HG02571 (cell line): ENCODE measurements at regions not wholly inside any gene's neighbourhood (a gene's known extent, or its start where the extent isn't known, plus 50 kb on each side); places are given as distances from the start of the nearest gene placed in this dataset.

Experiments used
- ATAC-seq: cut with Tn5 transposase; IDR thresholded peaks from one replicate; pipeline ENCODE4 v1.9.1; 2021; ENCODE audit warnings: mild to moderate bottlenecking, moderate library complexity; ENCODE audit not compliant: unreplicated experiment

DNA sequence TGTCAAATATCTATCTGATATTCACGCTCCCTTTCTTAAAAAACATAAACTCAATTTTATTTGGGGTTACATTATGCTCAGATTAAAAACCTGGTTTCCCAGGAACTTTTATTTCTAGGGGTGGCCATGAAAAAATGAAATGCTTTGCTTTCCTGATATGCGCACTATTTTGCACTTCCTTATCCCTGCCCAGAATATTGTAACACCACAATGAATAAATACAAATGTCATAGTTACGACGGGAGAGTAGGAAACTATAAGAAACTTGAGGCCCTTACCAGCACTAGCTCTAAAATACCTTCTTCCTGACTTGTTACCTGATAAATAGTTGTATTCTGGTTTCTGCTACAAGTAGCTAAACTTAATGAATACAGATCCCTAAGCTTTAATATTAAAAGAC, 475.6 kb upstream of the CWC22 start:
- no peak for ATAC-seq

GRCh38 chr2:180481998-180482397, 474.9 kb upstream of the CWC22 start:
- ATAC-seq, result no peak

DNA sequence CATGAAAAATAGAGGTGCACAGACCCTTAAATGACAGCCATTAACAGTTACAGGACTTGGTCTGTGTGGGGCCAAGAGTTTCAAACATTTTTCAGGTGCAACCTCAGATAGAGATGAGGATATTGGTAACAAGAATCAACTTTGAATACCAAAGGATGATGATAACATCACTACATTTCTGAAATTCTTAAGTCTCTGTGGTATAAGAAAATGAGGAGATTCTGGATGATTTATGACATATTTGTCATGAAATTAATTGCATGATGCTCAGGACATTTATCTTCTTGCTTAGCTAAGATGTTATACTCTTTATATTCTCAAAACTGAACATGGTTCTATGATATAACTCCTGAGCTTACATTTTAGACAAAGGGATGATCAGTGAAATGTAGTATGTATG, 471.8 kb upstream of the CWC22 start:
- ATAC-seq, result no peak

DNA sequence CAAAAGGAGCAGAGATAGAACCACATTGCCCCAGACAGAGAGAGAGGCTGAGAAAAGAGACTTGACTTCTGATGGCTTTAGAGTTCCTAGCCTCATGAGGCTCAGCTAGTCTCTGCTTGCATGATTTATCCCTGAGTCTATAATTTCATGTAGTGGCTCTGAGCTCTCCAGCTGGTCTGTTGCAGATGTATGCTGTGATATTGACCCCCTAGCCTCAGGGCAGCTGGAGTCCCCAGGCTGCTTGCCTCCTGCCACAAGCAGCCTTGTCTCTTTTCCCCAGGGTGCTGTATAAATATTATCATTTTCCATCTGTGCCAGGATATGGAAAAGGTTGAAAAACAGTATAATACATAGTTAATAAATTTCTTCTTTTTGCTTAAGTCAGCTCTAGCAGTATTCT, 467.6 kb upstream of the CWC22 start:
- ATAC-seq, result no peak

GRCh38 chr2:180473456-180473855, 466.4 kb upstream of the CWC22 start:
- ATAC-seq, result no peak

DNA sequence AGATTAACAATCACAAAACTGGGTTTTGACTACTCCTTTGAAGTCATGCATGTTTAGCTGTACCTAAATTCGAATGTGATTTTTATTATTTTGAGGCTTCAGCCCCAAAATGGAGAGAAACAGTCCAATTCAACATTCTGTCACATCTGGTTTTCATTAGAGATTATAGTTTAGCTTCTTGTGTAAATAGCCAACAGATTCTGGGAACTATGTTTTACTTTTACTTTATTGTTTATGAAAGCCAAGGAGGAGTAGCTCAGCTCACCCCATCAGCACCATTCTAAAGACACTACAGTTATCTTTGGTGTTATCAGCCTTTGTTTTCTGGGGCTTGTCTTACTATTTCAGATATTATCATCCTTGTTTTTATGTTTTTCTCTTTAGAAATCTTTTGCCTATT, 465.0 kb upstream of the CWC22 start:
- no peak for ATAC-seq

DNA sequence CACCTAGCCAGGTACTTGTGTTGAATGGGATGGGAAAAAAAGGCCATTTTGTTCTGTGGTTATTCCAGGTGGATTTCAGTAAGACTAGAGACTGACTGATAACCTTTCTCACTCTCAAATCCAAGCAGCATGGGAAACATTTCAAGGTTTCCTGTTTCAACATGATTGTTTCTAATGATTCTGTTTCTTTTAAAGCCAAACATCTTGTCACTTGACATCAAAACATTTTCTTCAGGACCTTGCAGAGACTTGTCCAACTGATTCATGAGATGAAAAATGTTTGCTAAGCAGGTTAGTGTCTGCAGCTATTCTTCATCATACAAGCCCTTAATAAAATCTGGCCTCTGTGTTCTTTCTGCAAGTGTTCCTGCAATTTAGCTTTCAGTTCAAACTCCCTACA, 456.5 kb upstream of the CWC22 start:
- no peak for ATAC-seq

DNA sequence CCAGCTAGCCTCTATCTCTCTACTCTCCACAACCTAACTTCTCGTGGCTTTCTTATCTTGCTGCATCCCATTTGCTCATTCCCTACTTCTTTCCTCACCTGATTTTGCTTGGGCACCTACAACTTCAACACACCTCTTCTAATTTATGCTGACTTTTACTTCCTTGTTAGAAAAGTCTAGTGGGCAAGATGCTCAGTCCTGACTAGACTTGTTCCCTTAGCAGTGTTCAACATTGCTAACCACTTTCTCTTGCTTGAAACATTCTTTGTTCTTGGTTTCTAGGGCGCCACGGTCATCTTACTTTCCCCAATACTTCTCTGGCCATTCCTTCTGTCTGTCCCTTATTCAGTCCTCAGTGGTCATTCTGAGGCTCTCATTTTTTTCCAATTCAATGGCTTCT, 454.7 kb upstream of the CWC22 start:
- no peak for ATAC-seq

DNA sequence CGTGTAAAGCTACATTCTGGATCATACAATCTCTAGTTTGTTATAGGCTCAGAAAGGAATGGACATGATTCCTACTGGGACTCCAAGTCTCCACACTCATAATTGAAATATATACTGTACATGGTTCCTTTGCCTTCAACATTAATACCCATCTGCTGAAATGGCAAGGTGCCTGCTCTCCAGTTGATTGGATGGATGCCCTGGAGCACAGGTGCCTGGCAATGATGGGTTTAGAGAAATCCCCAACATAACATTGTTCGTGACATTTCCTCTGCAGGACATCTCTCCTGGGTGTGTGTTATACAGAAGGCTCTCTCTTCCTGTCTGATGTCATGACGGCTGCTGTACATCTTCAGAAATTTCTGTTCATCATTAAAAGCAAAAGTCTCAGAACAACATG, 449.7 kb upstream of the CWC22 start:
- ATAC-seq, result no peak

GRCh38 chr2:180450841-180451240, 443.7 kb upstream of the CWC22 start:
- ATAC-seq, result no peak

GRCh38 chr2:180449171-180449915, 442.2 kb upstream of the CWC22 start:
- ATAC-seq, result no peak

DNA sequence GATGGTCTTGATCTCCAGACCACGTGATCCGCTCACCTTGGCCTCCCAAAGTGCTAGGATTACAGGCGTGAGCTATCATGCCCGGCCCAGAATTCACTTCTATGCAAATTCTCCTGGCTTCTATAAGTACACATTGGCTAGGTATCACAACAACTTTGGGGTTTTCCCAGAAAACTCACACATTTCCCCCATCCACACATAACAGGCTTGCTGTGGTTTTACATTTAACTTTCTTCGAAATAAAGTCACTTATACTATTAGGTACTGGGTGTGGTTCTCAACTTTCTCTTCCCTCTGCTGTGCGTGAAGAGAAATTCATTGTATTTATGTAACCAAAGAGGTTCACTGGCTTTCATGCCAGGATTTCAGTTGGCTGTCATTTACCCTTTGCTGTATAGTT, 439.4 kb upstream of the CWC22 start:
- no peak for ATAC-seq

DNA sequence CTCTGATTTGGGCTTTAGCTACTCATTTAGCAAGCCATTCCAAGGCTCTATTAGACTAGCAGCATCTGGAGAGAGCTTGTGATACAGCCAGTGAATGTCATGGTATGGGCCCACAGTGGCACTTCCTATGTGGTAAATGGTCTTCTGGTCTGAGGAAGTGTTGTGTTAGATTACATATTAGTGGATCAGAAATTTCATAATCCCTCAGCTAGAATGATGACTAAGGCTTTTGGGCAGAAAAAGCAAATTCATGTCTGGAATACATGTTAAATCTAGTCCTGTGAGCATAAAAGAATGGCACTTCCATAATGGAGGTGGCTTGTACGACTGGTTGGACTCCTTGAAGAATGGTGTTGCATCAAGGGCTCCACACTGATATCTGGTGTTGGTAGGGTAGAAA, 436.8 kb upstream of the CWC22 start:
- ATAC-seq, result no peak

DNA sequence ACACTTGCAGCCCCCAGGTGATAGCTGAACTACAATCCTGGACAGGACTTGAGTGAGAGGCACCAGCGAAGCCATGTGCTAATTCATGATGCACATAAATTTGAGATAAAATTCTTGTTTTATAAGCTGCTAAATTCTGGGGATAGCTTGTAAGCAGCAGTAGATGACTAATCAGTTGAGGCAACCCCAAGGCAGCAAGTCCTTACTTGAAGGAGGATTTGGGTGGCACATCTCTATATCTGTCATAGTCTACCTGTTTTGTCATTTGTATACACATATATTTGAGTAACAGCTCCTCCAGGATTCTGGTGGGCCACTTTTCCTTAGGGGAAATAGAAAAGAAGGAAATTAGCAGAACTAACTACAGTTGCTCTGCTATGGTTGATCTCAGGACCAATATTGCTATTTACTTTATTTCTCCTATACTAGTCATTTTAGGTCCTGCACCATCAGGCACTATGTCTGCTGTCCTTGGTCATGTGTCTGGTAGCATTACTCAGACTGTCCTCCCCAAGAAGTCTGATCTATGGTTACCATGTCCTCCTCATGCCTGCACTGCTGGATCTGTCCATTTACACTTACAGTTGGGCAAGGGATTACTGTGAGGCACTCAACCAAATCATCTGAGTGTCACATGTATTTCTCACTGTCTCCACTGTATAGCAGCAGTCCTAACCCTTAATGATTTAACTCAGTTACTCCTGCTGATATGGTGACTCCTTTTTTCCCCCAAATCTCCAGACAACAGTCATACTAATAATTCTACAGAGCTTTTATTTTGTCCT, 436.0 kb upstream of the CWC22 start:
- no peak for ATAC-seq

DNA sequence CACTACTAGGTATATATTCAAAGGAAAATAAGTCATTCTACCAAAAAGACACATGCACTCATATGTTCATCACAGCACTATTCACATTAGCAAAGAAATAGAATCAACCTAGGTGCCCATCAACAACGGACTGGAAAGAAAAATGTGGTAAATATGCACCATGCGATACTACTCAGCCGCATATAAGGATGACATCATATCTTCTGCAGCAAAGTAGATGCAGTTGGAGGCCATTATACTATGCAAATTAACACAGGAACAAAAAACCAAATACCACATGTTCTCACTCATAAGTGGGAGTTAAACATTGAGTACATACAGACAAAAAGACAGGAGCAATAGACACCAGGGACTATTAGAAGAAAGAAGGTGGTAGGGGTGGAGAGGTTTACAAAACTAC, 412.1 kb upstream of the CWC22 start:
- no peak for ATAC-seq

GRCh38 chr2:180416627-180417026, 409.5 kb upstream of the CWC22 start:
- no peak for ATAC-seq

GRCh38 chr2:180413336-180413735, 406.2 kb upstream of the CWC22 start:
- no peak for ATAC-seq

GRCh38 chr2:180412219-180412618, 405.1 kb upstream of the CWC22 start:
- ATAC-seq, result no peak

GRCh38 chr2:180411661-180412060, 404.6 kb upstream of the CWC22 start:
- ATAC-seq, result no peak

- no peak for ATAC-seq
Measured at GRCh38 chr2:180406687-180407086, 399.6 kb upstream of the CWC22 start.

- ATAC-seq, result no peak
Measured at GRCh38 chr2:180405520-180405919, 398.4 kb upstream of the CWC22 start.

GRCh38 chr2:180394305-180394704, 387.2 kb upstream of the CWC22 start:
- ATAC-seq, result no peak
